ENCODE measurements at regions not wholly inside any gene's neighbourhood (a gene's known extent, or its start where the extent isn't known, plus 50 kb on each side); places are given as distances from the start of the nearest gene placed in this dataset.

- Mint-ChIP-seq H3K27ac (ENCODE audit: unreplicated experiment) (no peak overlapping the region), H3K9me3 (ENCODE audit: low read depth, unreplicated experiment) (no peaks in the 10 kb centered on the region), H3K36me3 (ENCODE audit: insufficient read depth, unreplicated experiment) (no peaks in the 10 kb centered on the region), H3K27me3 (ENCODE audit: unreplicated experiment) (no peaks in the 10 kb centered on the region), H3K4me1 (ENCODE audit: low read depth, unreplicated experiment) (no peaks in the 10 kb centered on the region), H3K4me3 (ENCODE audit: low read depth, unreplicated experiment) (no peak overlapping the region)
- DNase-seq = no peak
- TF ChIP-seq CTCF (IDR thresholded peaks at IDR 0.05; ENCODE audit: unreplicated experiment) = no peak
- BruUV-seq (replicated peaks) = no TSS peak
- CTCF ChIA-PET = interaction anchor here (1.0 kb wide), 1 partner anchor 320 kb away, joined by 5 read pairs; no protein-coding TSS in a partner anchor
- intact Hi-C loops (cut with micrococcal nuclease; ENCODE audit: unreplicated experiment) = loop anchor here (10.0 kb wide), 1 partner anchor 160 kb away; no protein-coding TSS in a partner anchor
Observed at GRCh38 chr2:118535171-118535817, 312.2 kb downstream of the EN1 start.

- CTCF ChIA-PET = no interaction called here
- H3K27ac Mint-ChIP-seq (ENCODE audit: unreplicated experiment) = no peak overlapping the region
- intact Hi-C loops (cut with micrococcal nuclease; ENCODE audit: unreplicated experiment) = loop anchor here (10.0 kb wide), 1 partner anchor 156 kb away; no protein-coding TSS in a partner anchor
- no peaks in the 10 kb centered on the region for H3K27me3 Mint-ChIP-seq (ENCODE audit: unreplicated experiment)
- no peak for TF ChIP-seq CTCF (IDR thresholded peaks at IDR 0.05; ENCODE audit: unreplicated experiment)
- no peak overlapping the region for H3K4me3 Mint-ChIP-seq (ENCODE audit: low read depth, unreplicated experiment)
- no peak for DNase-seq
- no peaks in the 10 kb centered on the region for H3K4me1 Mint-ChIP-seq (ENCODE audit: low read depth, unreplicated experiment)
- H3K9me3 Mint-ChIP-seq (ENCODE audit: low read depth, unreplicated experiment) = no peaks in the 10 kb centered on the region
- H3K36me3 Mint-ChIP-seq (ENCODE audit: insufficient read depth, unreplicated experiment) = no peaks in the 10 kb centered on the region
- no TSS peak for BruUV-seq (replicated peaks)
Observed at GRCh38 chr2:118530976-118531375, 316.5 kb downstream of the EN1 start.

- BruUV-seq (replicated peaks) = no TSS peak
- intact Hi-C loops (cut with micrococcal nuclease; ENCODE audit: unreplicated experiment) = loop anchor here (10.0 kb wide), 1 partner anchor 155 kb away; no protein-coding TSS in a partner anchor
- no peaks in the 10 kb centered on the region for H3K9me3 Mint-ChIP-seq (ENCODE audit: low read depth, unreplicated experiment)
Observed at GRCh38 chr2:118529908-118530599, 317.4 kb downstream of the EN1 start.

GRCh38 chr2:118527571-118527970, 319.9 kb downstream of the EN1 start:
- no peak overlapping the region for H3K4me3 Mint-ChIP-seq (ENCODE audit: low read depth, unreplicated experiment)
- intact Hi-C loops (cut with micrococcal nuclease; ENCODE audit: unreplicated experiment) = no loop called here
- no peak for DNase-seq
- H3K27me3 Mint-ChIP-seq (ENCODE audit: unreplicated experiment) = no peaks in the 10 kb centered on the region
- peaks cover 2% of the 10 kb centered on the region for H3K9me3 Mint-ChIP-seq (ENCODE audit: low read depth, unreplicated experiment)
- no TSS peak for BruUV-seq (replicated peaks)
- no peaks in the 10 kb centered on the region for H3K36me3 Mint-ChIP-seq (ENCODE audit: insufficient read depth, unreplicated experiment)
- no peak overlapping the region for H3K27ac Mint-ChIP-seq (ENCODE audit: unreplicated experiment)
- H3K4me1 Mint-ChIP-seq (ENCODE audit: low read depth, unreplicated experiment) = no peaks in the 10 kb centered on the region
- CTCF ChIA-PET = interaction anchor here (1.1 to 1.6 kb wide), 2 partner anchors 114 to 390 kb away, joined by 3 read pairs; no protein-coding TSS in a partner anchor
- no peak for TF ChIP-seq CTCF (IDR thresholded peaks at IDR 0.05; ENCODE audit: unreplicated experiment)

More at GRCh38 chr2:118529908-118530599, 317.4 kb downstream of the EN1 start:
- DNase-seq = no peak
- no peak for TF ChIP-seq CTCF (IDR thresholded peaks at IDR 0.05; ENCODE audit: unreplicated experiment)
- no peak overlapping the region for H3K4me3 Mint-ChIP-seq (ENCODE audit: low read depth, unreplicated experiment)
- H3K27me3 Mint-ChIP-seq (ENCODE audit: unreplicated experiment) = no peaks in the 10 kb centered on the region
- no peaks in the 10 kb centered on the region for H3K4me1 Mint-ChIP-seq (ENCODE audit: low read depth, unreplicated experiment)
- CTCF ChIA-PET = no interaction called here
- no peak overlapping the region for H3K27ac Mint-ChIP-seq (ENCODE audit: unreplicated experiment)
- no peaks in the 10 kb centered on the region for H3K36me3 Mint-ChIP-seq (ENCODE audit: insufficient read depth, unreplicated experiment)
